ENCODE measurements at regions not wholly inside any gene's neighbourhood (a gene's known extent, or its start where the extent isn't known, plus 50 kb on each side); places are given as distances from the start of the nearest gene placed in this dataset.

DNA sequence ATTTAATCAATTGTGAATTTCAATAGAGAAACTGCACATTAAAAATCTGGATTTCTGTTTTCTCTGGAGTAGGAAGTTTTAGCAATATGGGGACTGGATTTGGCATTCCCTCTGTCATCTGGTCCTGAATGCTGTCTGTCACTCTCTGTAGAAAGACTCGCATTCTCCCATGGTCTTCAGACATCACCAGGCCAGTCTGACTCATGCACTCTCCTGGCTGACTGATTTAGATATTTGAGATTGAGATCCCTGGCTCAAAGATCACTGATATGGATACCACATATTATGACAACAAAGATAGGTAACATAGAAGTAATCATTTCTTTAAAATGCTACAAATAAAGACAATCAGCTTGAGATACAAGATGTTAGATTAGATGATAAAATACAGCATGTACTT, 524.5 kb downstream of the GALC start:
- intact Hi-C loops (cut with DNase I): no loop called here

DNA sequence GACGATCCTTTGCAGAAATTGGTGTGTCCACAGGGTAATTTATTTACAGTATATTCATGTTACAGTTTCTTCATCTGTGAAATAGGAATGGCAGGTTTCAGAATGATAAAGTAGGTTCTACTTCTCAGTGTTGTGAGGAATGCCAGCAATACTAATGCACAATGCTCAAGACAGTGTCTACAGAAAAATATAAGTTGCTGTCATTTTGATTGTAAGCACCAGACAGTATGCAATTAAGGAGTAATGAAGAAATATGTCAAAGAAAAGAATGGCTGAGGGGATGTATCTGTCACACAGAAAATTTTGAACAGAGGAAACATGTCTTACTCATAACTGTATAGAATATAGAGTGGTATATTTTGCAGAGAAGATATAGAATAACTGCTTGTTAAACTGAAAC, 525.4 kb downstream of the GALC start:
- intact Hi-C loops (cut with DNase I): no loop called here
- DNase-seq (ENCODE audit: low spot score): no peak

More for the DNA sequence above, 524.5 kb downstream of the GALC start:
- no peak for DNase-seq (ENCODE audit: low spot score)

DNA sequence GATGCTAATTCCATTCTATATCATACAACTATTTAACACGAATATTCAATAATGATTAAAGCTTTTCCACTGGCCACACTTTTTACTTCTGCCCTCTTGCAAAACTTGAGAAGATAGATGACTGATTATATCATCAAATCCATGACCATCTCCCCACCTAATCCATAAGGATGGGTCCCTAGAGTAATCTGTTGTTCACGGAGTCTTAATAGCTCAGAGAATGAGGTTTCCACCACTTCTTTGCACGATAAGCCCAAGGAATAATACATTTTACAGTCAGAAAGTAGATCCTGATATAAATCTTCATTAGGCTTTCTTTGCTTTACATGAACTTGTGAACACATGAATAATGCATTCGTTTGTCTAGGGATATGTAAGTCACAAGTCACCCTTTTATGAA, 527.2 kb downstream of the GALC start:
- intact Hi-C loops (cut with DNase I): no loop called here

DNA sequence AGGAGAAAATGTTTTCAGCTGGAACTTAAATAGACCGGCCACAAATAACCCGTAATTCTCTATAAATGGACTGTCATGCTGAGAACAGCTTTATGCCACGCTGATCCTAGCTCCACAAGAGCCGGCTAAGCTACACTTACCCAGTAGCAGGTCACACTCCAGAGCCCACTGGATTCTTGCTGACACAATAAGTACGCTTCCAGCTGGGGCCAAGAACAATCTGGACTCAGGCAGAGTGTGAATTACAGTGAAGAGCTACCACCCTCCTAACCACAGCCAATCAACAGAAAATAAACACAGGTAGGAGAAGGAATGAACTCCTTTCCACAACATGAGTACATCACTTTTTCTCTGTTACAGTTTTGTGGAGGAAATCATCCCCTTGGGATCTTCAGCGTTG, 531.3 kb downstream of the GALC start:
- intact Hi-C loops (cut with DNase I): no loop called here
- DNase-seq (ENCODE audit: low spot score): no peak

More for the DNA sequence above, 527.2 kb downstream of the GALC start:
- DNase-seq (ENCODE audit: low spot score): no peak

DNA sequence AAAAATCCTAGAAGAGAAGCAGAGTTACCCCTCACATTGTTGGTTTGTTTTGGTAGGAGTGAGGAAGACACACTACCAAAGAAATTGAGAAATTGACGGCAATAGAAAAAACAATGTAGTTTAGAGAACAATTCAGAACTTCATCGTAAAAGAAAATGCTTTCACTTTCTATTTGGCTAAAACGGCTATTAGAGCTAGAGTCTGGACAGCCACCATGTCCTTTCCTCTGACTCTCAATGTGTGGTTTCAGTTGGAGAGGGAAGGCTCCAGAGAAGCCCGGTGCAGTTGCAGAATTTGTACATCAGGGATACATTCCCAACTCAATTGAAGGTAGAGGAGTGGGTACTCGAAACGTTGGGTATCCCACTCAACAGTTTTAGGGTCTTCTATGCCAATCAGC, 535.3 kb downstream of the GALC start:
- intact Hi-C loops (cut with DNase I): no loop called here
- no peak for DNase-seq (ENCODE audit: low spot score)

DNA sequence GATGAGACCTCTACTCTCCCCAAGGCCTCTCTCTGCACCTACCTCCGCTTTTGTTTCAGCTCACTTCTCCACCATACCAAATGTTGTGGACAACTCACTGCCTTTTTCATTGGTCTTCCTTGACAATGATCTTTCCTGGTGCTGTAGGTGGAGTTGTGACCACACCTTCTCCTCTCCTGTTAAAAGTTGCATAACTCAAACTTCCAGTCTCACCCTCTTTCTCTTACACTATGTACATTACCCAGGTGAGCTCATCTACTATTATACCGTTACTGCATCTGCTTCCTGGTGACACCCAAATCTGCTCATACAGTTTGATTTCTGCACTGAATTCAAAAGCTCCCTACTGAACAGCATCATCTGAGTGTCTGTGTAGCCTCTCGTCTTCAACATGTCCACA, 542.8 kb downstream of the GALC start:
- intact Hi-C loops (cut with DNase I): no loop called here

DNA sequence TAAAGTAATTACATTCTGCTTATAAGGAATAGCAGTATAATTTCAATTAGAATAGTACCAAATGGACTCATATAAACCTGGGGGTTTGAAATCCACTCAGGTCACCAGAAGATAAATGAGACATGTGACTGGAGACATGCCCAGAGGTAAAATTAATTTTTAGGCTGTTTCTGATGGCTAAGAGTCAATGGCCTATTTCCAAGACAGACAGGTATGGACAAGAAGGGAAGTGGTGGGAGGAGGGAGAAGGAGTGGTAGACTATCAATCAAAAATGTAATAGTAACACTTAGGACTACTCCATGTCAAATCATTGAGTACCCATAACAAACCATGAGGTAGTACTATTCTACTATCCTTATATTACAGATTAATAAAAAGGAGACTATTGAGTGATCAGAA, 544.0 kb downstream of the GALC start:
- DNase-seq (ENCODE audit: low spot score): no peak
- intact Hi-C loops (cut with DNase I): no loop called here

More for the DNA sequence above, 542.8 kb downstream of the GALC start:
- no peak for DNase-seq (ENCODE audit: low spot score)

DNA sequence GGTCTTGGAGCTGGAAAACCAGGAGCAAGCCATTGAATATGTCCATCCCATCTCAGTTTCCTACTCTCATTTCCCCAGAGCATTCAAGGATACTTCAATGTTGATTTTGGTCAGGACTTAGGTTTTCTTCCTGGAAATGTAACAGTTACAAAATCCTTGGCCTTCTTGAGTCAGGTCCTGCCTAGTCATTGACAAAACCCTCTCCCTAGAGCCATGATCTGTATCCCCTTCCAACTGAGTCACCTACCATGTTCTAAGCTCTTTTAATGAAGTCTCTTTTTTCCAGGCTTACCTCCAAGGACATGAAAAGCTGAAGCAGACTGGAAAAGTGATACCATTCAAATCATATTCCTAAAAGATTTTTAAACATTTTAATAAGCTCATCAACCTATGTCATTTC, 549.2 kb downstream of the GALC start:
- intact Hi-C loops (cut with DNase I): no loop called here
- no peak for DNase-seq (ENCODE audit: low spot score)

DNA sequence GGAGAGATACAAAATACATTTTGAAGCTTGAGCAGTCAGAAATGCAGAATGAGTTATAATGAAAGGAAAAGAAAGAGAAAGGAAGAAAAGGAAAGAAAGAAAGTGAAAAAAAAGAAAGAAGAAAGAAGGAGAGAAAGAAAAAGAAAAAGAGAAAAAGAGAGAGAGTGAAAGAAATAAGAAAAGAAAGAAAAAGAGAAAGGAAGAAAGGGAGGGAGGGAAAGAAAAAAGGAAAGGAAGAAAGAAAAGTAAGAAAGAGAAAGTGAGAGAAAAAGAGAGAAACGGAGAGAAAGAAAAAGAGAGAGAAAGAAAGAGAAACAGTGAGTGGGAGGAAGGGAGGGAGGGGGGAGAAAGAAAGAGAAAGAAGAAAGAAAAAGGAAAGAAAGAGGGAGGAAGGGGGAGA, 549.9 kb downstream of the GALC start:
- intact Hi-C loops (cut with DNase I): no loop called here
- no peak for DNase-seq (ENCODE audit: low spot score)

DNA sequence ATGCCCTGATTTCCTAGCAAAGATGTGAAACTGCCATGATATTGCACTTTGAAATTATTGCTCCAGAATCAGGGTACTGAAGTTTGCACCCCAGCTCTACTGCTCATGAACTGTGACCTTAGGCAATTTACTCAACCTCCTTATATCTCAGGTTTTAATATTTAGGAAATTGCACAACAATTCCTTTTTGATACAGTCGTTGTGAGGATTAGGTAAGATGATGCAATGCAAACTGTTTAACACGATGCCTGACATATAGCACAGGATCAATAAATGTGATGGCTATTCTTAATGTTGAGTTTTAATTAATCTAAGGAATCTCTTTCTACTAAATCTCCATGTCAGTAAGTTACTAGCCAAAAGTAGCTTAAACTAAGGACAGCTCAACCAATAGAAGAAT, 555.8 kb downstream of the GALC start:
- intact Hi-C loops (cut with DNase I): no loop called here
- DNase-seq (ENCODE audit: low spot score): no peak

DNA sequence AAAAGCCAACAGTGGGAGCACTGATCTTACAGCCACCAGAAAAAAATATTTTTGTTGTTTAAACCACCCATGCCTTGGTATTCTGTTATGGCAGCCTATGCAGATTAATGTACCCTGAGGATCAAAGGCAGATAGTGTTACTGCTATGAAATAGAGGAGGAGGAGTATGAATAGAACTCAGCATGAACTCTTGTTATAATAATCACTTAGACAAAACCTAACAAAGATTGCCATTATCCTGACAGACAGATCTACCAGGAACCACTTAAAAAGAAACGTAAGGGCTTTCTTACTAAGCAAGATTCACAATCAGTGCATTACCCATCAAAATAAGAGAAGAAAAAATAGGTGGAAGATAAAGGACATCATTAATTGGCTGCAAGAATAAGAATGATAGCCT, 558.3 kb downstream of the GALC start:
- intact Hi-C loops (cut with DNase I): no loop called here
- no peak for DNase-seq (ENCODE audit: low spot score)

DNA sequence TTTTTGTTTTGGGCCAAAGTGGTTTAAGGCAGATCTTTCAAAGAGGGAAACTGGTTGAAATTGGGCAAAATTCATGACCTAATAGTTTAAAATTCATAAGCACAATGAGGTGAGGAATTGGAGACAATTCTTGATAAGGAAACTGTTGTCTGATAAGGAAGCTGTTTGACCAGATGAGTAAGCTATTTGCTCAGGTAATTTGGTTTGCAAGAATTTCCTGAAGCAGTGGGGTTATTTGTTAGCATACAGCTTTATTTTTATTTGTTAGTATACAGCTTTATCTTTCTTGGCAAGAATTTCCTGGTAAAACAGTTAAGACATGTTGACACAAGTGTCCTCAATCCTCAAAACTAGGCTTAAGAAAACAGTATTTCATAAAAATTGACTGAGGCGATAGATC, 559.0 kb downstream of the GALC start:
- intact Hi-C loops (cut with DNase I): no loop called here
- DNase-seq (ENCODE audit: low spot score): no peak

DNA sequence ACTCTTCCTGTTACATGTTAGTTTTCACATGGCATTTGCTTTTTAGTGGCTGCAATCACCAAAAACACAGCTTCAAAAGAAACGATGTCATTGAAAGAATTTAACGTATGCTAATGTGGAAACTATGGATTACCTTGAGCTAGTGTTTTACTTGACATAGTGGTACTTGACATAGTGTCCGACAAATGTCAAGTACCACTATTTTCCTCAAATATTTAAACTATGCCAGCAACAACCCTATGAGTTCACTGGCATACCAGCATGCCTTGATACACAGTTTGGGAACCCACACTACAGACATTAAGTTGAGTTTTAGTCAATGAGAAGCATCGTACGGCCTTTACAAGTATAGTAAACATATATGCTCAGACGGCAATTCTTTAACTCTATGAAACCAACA, 560.3 kb downstream of the GALC start:
- intact Hi-C loops (cut with DNase I): no loop called here
- no peak for DNase-seq (ENCODE audit: low spot score)

DNA sequence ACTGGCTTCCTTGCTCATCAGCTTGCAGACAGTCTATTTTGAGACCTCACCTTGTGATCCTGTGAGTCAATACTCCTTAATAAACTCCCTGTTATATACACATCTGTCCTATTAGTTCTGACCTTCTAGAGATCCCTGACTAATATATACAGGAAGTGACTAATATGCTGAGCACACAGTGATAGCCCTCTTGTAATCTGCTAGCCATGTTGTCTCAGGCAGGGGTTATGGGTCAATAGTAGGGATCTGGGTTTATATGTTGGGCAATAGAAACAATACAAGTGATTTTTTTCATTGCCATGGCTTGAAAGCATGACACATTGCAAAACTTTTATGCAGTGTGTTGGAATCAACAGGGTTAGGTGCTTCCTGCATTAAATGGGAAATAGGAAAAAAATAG, 562.2 kb downstream of the GALC start:
- intact Hi-C loops (cut with DNase I): no loop called here
- DNase-seq (ENCODE audit: low spot score): no peak

DNA sequence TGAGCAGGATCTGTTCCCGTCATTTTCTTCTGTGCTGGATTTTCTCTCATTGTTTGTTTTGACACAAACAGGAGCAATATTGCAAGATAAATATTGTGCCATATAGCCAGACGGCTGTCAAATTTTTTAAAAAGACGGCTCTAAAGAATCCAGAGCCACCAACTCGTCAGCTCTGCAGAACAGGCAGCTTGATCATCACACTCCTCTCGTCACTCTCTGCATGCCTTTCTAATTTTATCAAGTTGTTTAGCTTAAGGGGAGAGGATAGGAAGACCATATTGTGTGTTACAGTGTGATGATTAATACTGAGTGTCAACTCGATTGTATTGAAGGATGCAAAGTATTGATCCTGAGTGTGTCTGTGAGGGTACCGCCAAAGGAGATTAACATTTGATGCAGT, 562.8 kb downstream of the GALC start:
- DNase-seq (ENCODE audit: low spot score): no peak
- intact Hi-C loops (cut with DNase I): no loop called here

DNA sequence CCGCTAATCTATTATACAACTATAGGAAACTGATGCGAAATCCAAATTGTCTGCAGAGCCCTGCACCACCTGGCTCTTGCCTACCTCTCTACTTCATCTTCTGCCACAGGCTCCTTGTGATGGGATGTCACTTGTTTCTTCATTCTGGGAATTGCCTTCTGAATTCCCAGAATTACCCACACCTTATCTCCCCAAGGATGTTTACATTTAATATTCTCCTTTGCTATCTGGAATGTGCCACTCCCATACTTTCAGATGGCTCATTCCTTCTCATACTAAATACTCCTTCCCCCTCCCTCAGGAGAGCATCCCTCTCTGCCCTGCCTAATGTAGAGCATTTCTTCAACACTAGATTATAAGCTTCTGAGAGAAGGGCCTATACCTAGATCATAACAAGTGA, 573.1 kb downstream of the GALC start:
- intact Hi-C loops (cut with DNase I): no loop called here
- DNase-seq (ENCODE audit: low spot score): no peak

DNA sequence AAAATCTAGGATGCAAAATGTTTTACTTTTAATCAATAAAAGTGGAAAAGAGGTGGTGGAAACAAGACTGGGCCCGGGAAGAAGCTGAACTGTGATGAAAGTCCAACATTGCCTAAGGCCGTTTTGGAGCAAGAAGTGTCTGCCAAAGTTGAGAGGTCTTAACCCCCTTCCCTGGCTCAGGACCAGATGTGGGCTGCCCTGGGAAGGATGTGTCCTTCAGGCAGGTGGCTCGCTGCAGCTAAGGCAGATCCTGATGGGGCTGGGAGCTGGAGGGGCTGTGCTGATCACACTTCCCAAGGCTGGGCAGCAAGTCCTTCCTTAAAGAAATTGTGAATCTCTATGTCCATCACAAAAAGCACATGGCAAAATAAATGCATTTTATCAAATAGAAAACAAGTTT, 581.6 kb downstream of the GALC start:
- intact Hi-C loops (cut with DNase I): no loop called here
- peak; percentile 59 for DNase-seq (ENCODE audit: low spot score)

DNA sequence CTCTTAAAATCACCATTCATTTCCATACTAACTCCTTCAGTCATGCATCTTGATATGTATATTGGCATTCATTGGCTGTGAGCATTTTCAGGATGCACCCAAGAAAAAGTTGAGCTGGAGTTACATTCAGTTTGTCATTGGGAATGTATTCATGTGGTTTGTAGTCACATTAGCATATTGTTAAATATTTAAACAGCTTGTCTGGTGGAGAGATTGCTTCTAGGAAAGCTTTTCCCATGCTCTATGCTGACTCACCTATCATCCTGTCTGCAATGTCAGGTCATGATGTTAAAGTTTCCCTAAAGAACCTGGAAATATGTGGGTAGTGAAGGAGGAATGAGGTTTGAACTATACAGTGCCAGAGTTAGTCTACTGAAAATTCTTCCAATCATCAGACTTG, 583.6 kb downstream of the GALC start:
- no peak for DNase-seq (ENCODE audit: low spot score)

DNA sequence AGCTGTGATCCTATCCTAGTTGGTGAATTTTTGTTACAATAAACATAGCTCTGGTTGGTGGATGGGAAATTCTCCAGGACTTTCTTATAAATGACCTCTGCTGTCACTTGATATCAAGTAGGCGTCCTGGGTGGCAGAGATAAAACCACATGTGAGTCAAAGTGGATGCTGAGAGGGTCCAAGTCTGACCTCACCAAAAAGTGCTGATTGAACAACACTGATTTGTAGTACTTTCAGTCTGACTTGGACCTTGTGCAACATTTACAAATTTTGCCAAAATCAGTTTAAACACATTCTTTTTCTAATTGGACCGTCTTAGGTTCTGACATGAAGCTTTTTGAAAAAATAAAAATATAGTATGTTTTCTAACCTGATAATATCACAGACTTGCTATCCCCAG, 585.6 kb downstream of the GALC start:
- no peak for DNase-seq (ENCODE audit: low spot score)
- intact Hi-C loops (cut with DNase I): no loop called here

More for the DNA sequence above, 583.6 kb downstream of the GALC start:
- intact Hi-C loops (cut with DNase I): no loop called here

DNA sequence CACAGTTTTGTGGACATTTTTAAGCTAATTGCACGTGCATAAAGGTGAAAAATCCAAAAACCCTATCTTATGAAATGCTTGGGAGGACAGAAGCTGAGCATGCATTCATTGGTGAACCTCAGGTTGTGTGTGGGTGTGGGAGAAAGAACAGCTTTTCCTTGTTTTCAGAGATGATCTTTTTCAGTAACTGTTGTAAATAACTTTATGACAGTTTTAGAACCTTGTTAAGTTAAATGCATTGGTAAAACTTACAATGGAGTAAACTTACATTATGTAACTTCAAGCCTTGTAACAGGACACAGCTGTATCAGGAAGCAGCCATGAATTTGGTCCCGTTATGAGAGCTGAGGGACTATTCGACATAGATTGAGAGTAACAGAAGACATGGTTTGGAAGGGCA, 587.4 kb downstream of the GALC start:
- intact Hi-C loops (cut with DNase I): no loop called here
- DNase-seq (ENCODE audit: low spot score): no peak

DNA sequence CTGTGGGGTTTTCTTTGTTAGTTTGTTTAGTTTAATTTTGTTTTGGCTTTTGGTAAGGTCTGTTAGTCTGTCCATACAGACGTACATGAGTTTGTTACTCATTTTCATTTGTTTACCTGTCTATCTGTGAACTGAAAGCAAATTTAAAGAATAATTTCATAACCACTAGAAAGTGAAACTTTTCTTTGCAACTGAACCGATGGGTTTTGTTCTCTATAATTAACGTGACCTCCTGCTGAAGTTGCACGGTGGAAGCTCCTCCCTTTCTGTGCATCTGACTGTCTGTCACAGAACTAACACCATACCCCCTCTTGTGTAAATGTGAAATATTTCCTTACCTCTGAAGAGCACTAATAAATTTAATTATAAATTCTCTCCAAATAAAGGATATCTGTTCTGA, 595.5 kb downstream of the GALC start:
- no peak for DNase-seq (ENCODE audit: low spot score)
- intact Hi-C loops (cut with DNase I): no loop called here

DNA sequence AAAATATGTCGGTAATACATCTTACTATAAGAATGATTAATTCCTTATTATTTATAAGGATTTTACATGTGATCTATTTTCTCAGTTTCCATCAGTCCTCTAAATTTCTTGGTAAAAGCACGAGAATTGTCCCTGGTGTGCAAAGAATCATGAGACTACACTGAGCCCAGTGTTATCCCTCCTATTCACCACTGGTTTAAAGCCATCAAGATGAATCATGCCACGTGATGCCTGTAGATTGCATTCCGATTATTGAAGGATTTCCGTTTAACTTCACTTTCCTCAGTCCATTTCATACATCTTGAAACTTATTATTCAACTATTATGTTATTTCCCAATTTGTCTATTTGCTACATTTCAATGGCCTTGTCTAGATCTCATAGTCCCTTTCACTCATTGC, 601.9 kb downstream of the GALC start:
- DNase-seq (ENCODE audit: low spot score): no peak
- intact Hi-C loops (cut with DNase I): no loop called here

DNA sequence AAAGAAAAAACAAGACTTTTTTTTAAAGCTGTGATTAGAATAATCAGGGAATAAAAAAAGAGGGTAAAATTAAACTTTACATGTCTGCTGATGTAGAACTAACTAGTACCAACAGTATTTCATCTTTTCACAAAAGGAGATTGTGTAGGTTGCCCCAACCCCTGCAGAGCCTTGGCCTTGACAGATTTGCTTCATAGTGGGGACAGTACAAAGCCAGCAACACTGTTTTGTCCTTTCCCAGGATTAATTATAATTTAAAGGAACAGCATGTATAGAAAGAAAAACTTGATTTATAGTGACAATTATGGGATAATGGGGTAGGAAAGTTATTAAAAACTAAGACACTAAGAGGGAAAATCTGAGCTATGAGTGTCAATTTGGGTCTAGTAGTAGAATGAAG, 604.0 kb downstream of the GALC start:
- intact Hi-C loops (cut with DNase I): no loop called here

More for the DNA sequence above, 604.0 kb downstream of the GALC start:
- DNase-seq (ENCODE audit: low spot score): no peak

All from posterior vena cava (tissue), 2 donors.